Panc1 (cell line): ENCODE measurements at regions not wholly inside any gene's neighbourhood (a gene's known extent, or its start where the extent isn't known, plus 50 kb on each side); places are given as distances from the start of the nearest gene placed in this dataset.

ENCODE experiments used
- ATAC-seq: fragments of 200-7000 bp; cut with Tn5 transposase; 2 replicates; pipeline ENCODE4 v1.9.1; 2020; ENCODE audit warnings: mild to moderate bottlenecking, moderate library complexity
- BruUV-seq: library from RNA; stranded (reverse); fragments of 400-500 nt; replicated peaks from 2 replicates; lab custom pipeline; 2021; lab: Mats Ljungman, UMichigan
- CTCF ChIA-PET: fragments of 300-600 bp; sonication (Branson Sonifier 250); formaldehyde crosslinking; loops from one replicate; lab custom pipeline; 2022; ENCODE audit warnings: antibody characterized with exemption; lab: Charles Lee
- POLR2A ChIA-PET: fragments of 300-600 bp; sonication (Branson Sonifier 250); formaldehyde crosslinking; loops from one replicate; lab custom pipeline; 2022; ENCODE audit warnings: antibody characterized with exemption; lab: Charles Lee
- DNase-seq: peaks from one replicate; pipeline ENCODE4 v3.0.0-alpha.2; 2010; ENCODE audit warnings: low read depth, low spot score
- H3K27ac ChIP-seq: 2 replicates; pipeline ENCODE4 v1.5.1; 2011; ENCODE audit warnings: mild to moderate bottlenecking, low read length, inconsistent platforms
- H3K27me3 ChIP-seq: fragments of 200-500 bp; sonication (Bioruptor generic); 2 replicates; pipeline ENCODE4 v1.6.0; 2014; ENCODE audit warnings: low read length, inconsistent platforms; ENCODE audit not compliant: control insufficient read depth, insufficient read depth
- H3K36me3 ChIP-seq: fragments of 200-500 bp; sonication (Bioruptor generic); 2 replicates; pipeline ENCODE4 v1.5.1; 2014; ENCODE audit warnings: inconsistent platforms, mild to moderate bottlenecking, low read length, moderate library complexity; ENCODE audit not compliant: control insufficient read depth, insufficient read depth
- H3K4me1 ChIP-seq: 2 replicates; pipeline ENCODE4 v1.5.1; 2011; ENCODE audit warnings: inconsistent platforms, mild to moderate bottlenecking, low read length, moderate library complexity; ENCODE audit not compliant: control insufficient read depth, insufficient read depth
- H3K4me3 ChIP-seq, 2 experiments: 2 replicates each; pipeline ENCODE4 v1.5.1; 2011 to 2012; ENCODE audit warnings: low read depth in 2 of 2, low read length in 2 of 2, mild to moderate bottlenecking in 2 of 2, inconsistent platforms in 1 of 2, moderate library complexity in 1 of 2
- H3K9me3 ChIP-seq: fragments of 200-500 bp; sonication (Bioruptor generic); 2 replicates; pipeline ENCODE4 v1.5.1; 2014; ENCODE audit warnings: low read depth, mild to moderate bottlenecking, inconsistent platforms, low read length, moderate library complexity; ENCODE audit not compliant: control insufficient read depth, insufficient read depth
- POLR2AphosphoS5 ChIP-seq: IDR thresholded peaks from 2 replicates; pipeline ENCODE4 v1.6.1; 2012; ENCODE audit warnings: mild to moderate bottlenecking, low read depth, low read length, moderate library complexity
- SIN3A ChIP-seq: IDR thresholded peaks from 2 replicates; pipeline ENCODE4 v1.6.1; 2012; ENCODE audit warnings: low read depth, mild to moderate bottlenecking, low read length, moderate library complexity, borderline replicate concordance; ENCODE audit not compliant: insufficient read depth
- TCF7L2 ChIP-seq: IDR thresholded peaks from 2 replicates; pipeline ENCODE4 v1.6.1; 2011; ENCODE audit warnings: mild to moderate bottlenecking, low read depth, low read length, inconsistent platforms
- in situ Hi-C: cut with HindIII; loops from 2 replicates; pipeline ENCODE4 v1.10.0; 2016; ENCODE audit warnings: low sequenced_read_pairs, low pct_unique_long_range_greater_than_20kb
- intact Hi-C: fragments of 100-400 bp; cut with micrococcal nuclease; formaldehyde crosslinking; loops from one replicate; pipeline ENCODE4 v1.10.0; 2022; ENCODE audit not compliant: unreplicated experiment
- TF ChIP-seq, protein P1 (sequence below), 2 experiments: IDR thresholded peaks; 2 replicates each; pipeline ENCODE4 v1.6.1; 2011 to 2012; ENCODE audit warnings: low read depth in 2 of 2, control low read depth in 1 of 2, low read length in 1 of 2, mild to moderate bottlenecking in 1 of 2, moderate library complexity in 1 of 2; ENCODE audit not compliant: insufficient read depth in 1 of 2
- TF ChIP-seq, protein P2 (sequence below): fragments of 450-650 bp; IDR thresholded peaks from 2 replicates; pipeline ENCODE4 v1.5.1; 2017; ENCODE audit warnings: mild to moderate bottlenecking

DNA sequence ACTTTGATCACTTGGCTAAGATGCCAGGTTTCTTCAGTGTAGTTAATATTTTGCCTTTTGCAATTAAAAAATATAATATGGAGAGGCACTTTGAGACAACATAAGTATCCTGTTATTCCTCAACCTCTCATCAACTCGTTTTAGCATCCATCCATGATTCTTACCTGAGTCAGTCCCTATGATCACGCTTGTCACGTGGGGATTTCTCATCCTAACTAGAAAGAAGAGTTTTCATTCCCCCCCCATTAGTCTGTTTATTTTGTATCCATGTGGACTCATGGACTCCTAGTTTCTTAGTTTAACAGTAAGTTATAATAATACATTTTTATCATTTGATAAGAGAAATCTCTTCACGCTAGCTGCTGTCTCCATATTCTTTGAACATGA is 110.3 kb downstream of the SLC25A47 start:
- Histone ChIP-seq H3K27me3 (no peaks in the 10 kb centered on the region), H3K9me3 (no peaks in the 10 kb centered on the region), H3K4me1 (peaks cover 37% of the 10 kb centered on the region), H3K4me3 (no peak overlapping the region), H3K36me3 (no peaks in the 10 kb centered on the region), H3K27ac (0 out of 2 replicates have a peak overlapping the region, but pooled peaks have one; percentile 4)
- intact Hi-C loops (no loop called here), in situ Hi-C loops (no loop called here)
- DNase-seq = no peak
- no peak for ATAC-seq
- no TSS peak for BruUV-seq
- ChIA-PET CTCF (no interaction called here), POLR2A (no interaction called here)
- TF ChIP-seq SIN3A = no peak
- TF ChIP-seq, protein P1, sequence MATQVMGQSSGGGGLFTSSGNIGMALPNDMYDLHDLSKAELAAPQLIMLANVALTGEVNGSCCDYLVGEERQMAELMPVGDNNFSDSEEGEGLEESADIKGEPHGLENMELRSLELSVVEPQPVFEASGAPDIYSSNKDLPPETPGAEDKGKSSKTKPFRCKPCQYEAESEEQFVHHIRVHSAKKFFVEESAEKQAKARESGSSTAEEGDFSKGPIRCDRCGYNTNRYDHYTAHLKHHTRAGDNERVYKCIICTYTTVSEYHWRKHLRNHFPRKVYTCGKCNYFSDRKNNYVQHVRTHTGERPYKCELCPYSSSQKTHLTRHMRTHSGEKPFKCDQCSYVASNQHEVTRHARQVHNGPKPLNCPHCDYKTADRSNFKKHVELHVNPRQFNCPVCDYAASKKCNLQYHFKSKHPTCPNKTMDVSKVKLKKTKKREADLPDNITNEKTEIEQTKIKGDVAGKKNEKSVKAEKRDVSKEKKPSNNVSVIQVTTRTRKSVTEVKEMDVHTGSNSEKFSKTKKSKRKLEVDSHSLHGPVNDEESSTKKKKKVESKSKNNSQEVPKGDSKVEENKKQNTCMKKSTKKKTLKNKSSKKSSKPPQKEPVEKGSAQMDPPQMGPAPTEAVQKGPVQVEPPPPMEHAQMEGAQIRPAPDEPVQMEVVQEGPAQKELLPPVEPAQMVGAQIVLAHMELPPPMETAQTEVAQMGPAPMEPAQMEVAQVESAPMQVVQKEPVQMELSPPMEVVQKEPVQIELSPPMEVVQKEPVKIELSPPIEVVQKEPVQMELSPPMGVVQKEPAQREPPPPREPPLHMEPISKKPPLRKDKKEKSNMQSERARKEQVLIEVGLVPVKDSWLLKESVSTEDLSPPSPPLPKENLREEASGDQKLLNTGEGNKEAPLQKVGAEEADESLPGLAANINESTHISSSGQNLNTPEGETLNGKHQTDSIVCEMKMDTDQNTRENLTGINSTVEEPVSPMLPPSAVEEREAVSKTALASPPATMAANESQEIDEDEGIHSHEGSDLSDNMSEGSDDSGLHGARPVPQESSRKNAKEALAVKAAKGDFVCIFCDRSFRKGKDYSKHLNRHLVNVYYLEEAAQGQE (IDR thresholded peaks at IDR 0.05; ENCODE audit: insufficient read depth in 1 of 2, low read depth in 2 of 2, low read length in 1 of 2) = no peak
- no peak for TF ChIP-seq TCF7L2
- TF ChIP-seq, protein P2, sequence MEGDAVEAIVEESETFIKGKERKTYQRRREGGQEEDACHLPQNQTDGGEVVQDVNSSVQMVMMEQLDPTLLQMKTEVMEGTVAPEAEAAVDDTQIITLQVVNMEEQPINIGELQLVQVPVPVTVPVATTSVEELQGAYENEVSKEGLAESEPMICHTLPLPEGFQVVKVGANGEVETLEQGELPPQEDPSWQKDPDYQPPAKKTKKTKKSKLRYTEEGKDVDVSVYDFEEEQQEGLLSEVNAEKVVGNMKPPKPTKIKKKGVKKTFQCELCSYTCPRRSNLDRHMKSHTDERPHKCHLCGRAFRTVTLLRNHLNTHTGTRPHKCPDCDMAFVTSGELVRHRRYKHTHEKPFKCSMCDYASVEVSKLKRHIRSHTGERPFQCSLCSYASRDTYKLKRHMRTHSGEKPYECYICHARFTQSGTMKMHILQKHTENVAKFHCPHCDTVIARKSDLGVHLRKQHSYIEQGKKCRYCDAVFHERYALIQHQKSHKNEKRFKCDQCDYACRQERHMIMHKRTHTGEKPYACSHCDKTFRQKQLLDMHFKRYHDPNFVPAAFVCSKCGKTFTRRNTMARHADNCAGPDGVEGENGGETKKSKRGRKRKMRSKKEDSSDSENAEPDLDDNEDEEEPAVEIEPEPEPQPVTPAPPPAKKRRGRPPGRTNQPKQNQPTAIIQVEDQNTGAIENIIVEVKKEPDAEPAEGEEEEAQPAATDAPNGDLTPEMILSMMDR = no peak
- no peak for TF ChIP-seq POLR2AphosphoS5

- no peaks in the 10 kb centered on the region for H3K9me3 ChIP-seq
- intact Hi-C loops = no loop called here
- POLR2A ChIA-PET = no interaction called here
- H3K36me3 ChIP-seq = no peaks in the 10 kb centered on the region
- no TSS peak for BruUV-seq
- no peak for TF ChIP-seq SIN3A
- TF ChIP-seq, protein P1 (IDR thresholded peaks at IDR 0.05; ENCODE audit: insufficient read depth in 1 of 2, low read depth in 2 of 2, low read length in 1 of 2) = no peak
- TF ChIP-seq POLR2AphosphoS5 = no peak
- TF ChIP-seq, protein P2 = no peak
- no peak for TF ChIP-seq TCF7L2
- H3K4me1 ChIP-seq = peaks cover 44% of the 10 kb centered on the region
- no peak overlapping the region for H3K4me3 ChIP-seq
- no peaks in the 10 kb centered on the region for H3K27me3 ChIP-seq
- CTCF ChIA-PET = no interaction called here
- peak overlapping the region; percentile 81 for H3K27ac ChIP-seq
- DNase-seq = no peak
- in situ Hi-C loops = no loop called here
- ATAC-seq = no peak
Measured at GRCh38 chr14:100434033-100434601, 111.0 kb downstream of the SLC25A47 start.
